OCI-LY3 (cell line): ENCODE measurements at regions not wholly inside any gene's neighbourhood (a gene's known extent, or its start where the extent isn't known, plus 50 kb on each side); places are given as distances from the start of the nearest gene placed in this dataset.

Source experiments
- CTCF ChIP-seq: fragments of 200-600, 300-600 bp; sonication (generic); IDR thresholded peaks from 2 replicates; pipeline ENCODE4 v1.5.1; 2014; ENCODE audit warnings: antibody characterized with exemption, low read length, low read depth
- EZH2phosphoT487 ChIP-seq: fragments of 200-600 bp; shearing (Covaris generic); IDR thresholded peaks from 2 replicates; pipeline ENCODE4 v1.6.1; 2018; ENCODE audit warnings: antibody characterized with exemption, mixed run types, low read depth

GRCh38 chr13:40319699-40320579 is 346.5 kb downstream of the FOXO1 start:
- no peak for TF ChIP-seq CTCF
- no peak for TF ChIP-seq EZH2phosphoT487
